Raji (cell line): ENCODE measurements at regions not wholly inside any gene's neighbourhood (a gene's known extent, or its start where the extent isn't known, plus 50 kb on each side); places are given as distances from the start of the nearest gene placed in this dataset.

Source experiments
- POLR2A ChIP-seq: IDR thresholded peaks from 2 replicates; pipeline ENCODE4 v1.6.1; 2011; ENCODE audit warnings: low read depth, low read length, control low read depth; ENCODE audit not compliant: insufficient read depth

GRCh38 chr7:68544851-68545250, 1053.4 kb upstream of the AUTS2 start:
- TF ChIP-seq POLR2A = no peak

GRCh38 chr7:68547181-68547580, 1051.1 kb upstream of the AUTS2 start:
- TF ChIP-seq POLR2A = no peak

- TF ChIP-seq POLR2A = no peak
These were observed 1050.5 kb upstream of the AUTS2 start for GRCh38 chr7:68547799-68548198.

GRCh38 chr7:68550027-68550426, 1048.2 kb upstream of the AUTS2 start:
- TF ChIP-seq POLR2A = no peak

- TF ChIP-seq POLR2A = no peak
These were observed 1047.6 kb upstream of the AUTS2 start for GRCh38 chr7:68550635-68551034.

- no peak for TF ChIP-seq POLR2A
These were observed 1041.7 kb upstream of the AUTS2 start for GRCh38 chr7:68556537-68556936.

GRCh38 chr7:68559518-68559917, 1038.8 kb upstream of the AUTS2 start:
- TF ChIP-seq POLR2A = no peak

GRCh38 chr7:68562323-68562899, 1035.9 kb upstream of the AUTS2 start:
- no peak for TF ChIP-seq POLR2A

- TF ChIP-seq POLR2A = no peak
These were observed 1033.8 kb upstream of the AUTS2 start for GRCh38 chr7:68564306-68565135.

- no peak for TF ChIP-seq POLR2A
These were observed 1027.0 kb upstream of the AUTS2 start for GRCh38 chr7:68571286-68571685.

GRCh38 chr7:68573271-68574005, 1024.8 kb upstream of the AUTS2 start:
- TF ChIP-seq POLR2A = no peak

- TF ChIP-seq POLR2A = no peak
These were observed 1021.9 kb upstream of the AUTS2 start for GRCh38 chr7:68576366-68576765.

- no peak for TF ChIP-seq POLR2A
These were observed 1016.9 kb upstream of the AUTS2 start for GRCh38 chr7:68581417-68581816.

- TF ChIP-seq POLR2A = no peak
These were observed 1010.7 kb upstream of the AUTS2 start for GRCh38 chr7:68587599-68587998.

GRCh38 chr7:68601826-68602225, 996.4 kb upstream of the AUTS2 start:
- TF ChIP-seq POLR2A = no peak

- no peak for TF ChIP-seq POLR2A
These were observed 993.7 kb upstream of the AUTS2 start for GRCh38 chr7:68604541-68604940.
